ENCODE measurements at regions not wholly inside any gene's neighbourhood (a gene's known extent, or its start where the extent isn't known, plus 50 kb on each side); places are given as distances from the start of the nearest gene placed in this dataset.

GRCh38 chr2:16481351-16481750, 184.3 kb downstream of the CYRIA start:
- H3K36me3 ChIP-seq (ENCODE audit: control insufficient read depth in 4 of 4, insufficient read depth in 4 of 4, low read length in 4 of 4), result no peaks in the 10 kb centered on the region
- no peak for TF ChIP-seq CTCF (IDR thresholded peaks at IDR 0.05; ENCODE audit: control extremely low read depth, extremely low read depth)
- 92 to 97% methylated on average over 1 of the region's 1 CpG for WGBS, 2 donors
- H3K4me3 ChIP-seq, result no peak overlapping the region
- DNase-seq, result no peak
- H3K27me3 ChIP-seq (ENCODE audit: control insufficient read depth in 3 of 3, insufficient read depth in 3 of 3, low read length in 2 of 3), result no peaks in the 10 kb centered on the region
- no peak for ATAC-seq (ENCODE audit: insufficient read depth, low FRiP score)
- no peak overlapping the region for H3K27ac ChIP-seq (ENCODE audit: low read depth in 1 of 2, low read length in 1 of 2)
- no peaks in the 10 kb centered on the region for H3K9me3 ChIP-seq (ENCODE audit: control insufficient read depth in 4 of 4, insufficient read depth in 3 of 4, low read length in 3 of 4)
- no peak overlapping the region for H3K9ac ChIP-seq (ENCODE audit: insufficient read depth in 1 of 2, low read length in 2 of 2)
- peaks cover 0 to 2% (median 0%) of the 10 kb centered on the region in 5 donors for H3K4me1 ChIP-seq (ENCODE audit: control insufficient read depth in 5 of 5, insufficient read depth in 5 of 5, low read length in 5 of 5)

- H3K27me3 ChIP-seq (ENCODE audit: control insufficient read depth in 3 of 3, insufficient read depth in 3 of 3, low read length in 2 of 3), result no peaks in the 10 kb centered on the region
- no peak for TF ChIP-seq CTCF (IDR thresholded peaks at IDR 0.05; ENCODE audit: control extremely low read depth, extremely low read depth)
- no peak overlapping the region for H3K27ac ChIP-seq (ENCODE audit: low read depth in 1 of 2, low read length in 1 of 2)
- ATAC-seq (ENCODE audit: insufficient read depth, low FRiP score) (no peak), DNase-seq (no peak)
- no peaks in the 10 kb centered on the region for H3K36me3 ChIP-seq (ENCODE audit: control insufficient read depth in 4 of 4, insufficient read depth in 4 of 4, low read length in 4 of 4)
- H3K4me1 ChIP-seq (ENCODE audit: control insufficient read depth in 5 of 5, insufficient read depth in 5 of 5, low read length in 5 of 5), result peaks cover 0 to 2% (median 0%) of the 10 kb centered on the region in 5 donors
- H3K4me3 ChIP-seq, result no peak overlapping the region
- no peak overlapping the region for H3K9ac ChIP-seq (ENCODE audit: insufficient read depth in 1 of 2, low read length in 2 of 2)
- no peaks in the 10 kb centered on the region for H3K9me3 ChIP-seq (ENCODE audit: control insufficient read depth in 4 of 4, insufficient read depth in 3 of 4, low read length in 3 of 4)
These were observed 185.9 kb downstream of the CYRIA start for GRCh38 chr2:16479721-16480120.

GRCh38 chr2:16478434-16479210, 187.0 kb downstream of the CYRIA start:
- no peak overlapping the region for H3K9ac ChIP-seq (ENCODE audit: insufficient read depth in 1 of 2, low read length in 2 of 2)
- H3K36me3 ChIP-seq (ENCODE audit: control insufficient read depth in 4 of 4, insufficient read depth in 4 of 4, low read length in 4 of 4), result no peaks in the 10 kb centered on the region
- no peaks in the 10 kb centered on the region for H3K9me3 ChIP-seq (ENCODE audit: control insufficient read depth in 4 of 4, insufficient read depth in 3 of 4, low read length in 3 of 4)
- DNase-seq (no peak), ATAC-seq (ENCODE audit: insufficient read depth, low FRiP score) (no peak)
- no peak overlapping the region for H3K4me3 ChIP-seq
- H3K4me1 ChIP-seq (ENCODE audit: control insufficient read depth in 5 of 5, insufficient read depth in 5 of 5, low read length in 5 of 5), result peaks cover 0 to 2% (median 0%) of the 10 kb centered on the region in 5 donors
- no peaks in the 10 kb centered on the region for H3K27me3 ChIP-seq (ENCODE audit: control insufficient read depth in 3 of 3, insufficient read depth in 3 of 3, low read length in 2 of 3)
- TF ChIP-seq CTCF (IDR thresholded peaks at IDR 0.05; ENCODE audit: control extremely low read depth, extremely low read depth), result no peak
- H3K27ac ChIP-seq (ENCODE audit: low read depth in 1 of 2, low read length in 1 of 2), result no peak overlapping the region

DNA sequence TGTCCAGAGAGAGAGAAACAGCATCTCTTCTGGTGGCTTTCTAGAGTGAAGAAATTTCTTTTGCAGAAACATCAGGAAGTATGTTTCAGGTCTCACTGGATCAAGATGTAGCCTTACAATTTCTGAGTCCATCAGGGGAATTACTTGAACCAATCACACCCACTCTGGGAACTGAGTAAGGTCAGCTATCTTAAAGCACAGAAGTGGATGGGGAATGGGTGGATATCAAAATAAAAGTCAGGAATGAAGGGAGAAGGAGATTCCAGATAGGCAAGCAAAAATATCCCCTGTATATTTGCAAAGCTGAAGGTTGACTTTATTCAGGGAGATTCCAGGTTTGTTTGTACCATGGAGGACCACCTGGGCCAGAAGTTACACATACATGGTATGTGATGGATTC, 188.0 kb downstream of the CYRIA start:
- Histone ChIP-seq H3K4me3 (no peak overlapping the region), H3K4me1 (ENCODE audit: control insufficient read depth in 5 of 5, insufficient read depth in 5 of 5, low read length in 5 of 5) (peaks cover 0 to 2% (median 0%) of the 10 kb centered on the region in 5 donors), H3K9me3 (ENCODE audit: control insufficient read depth in 4 of 4, insufficient read depth in 3 of 4, low read length in 3 of 4) (no peaks in the 10 kb centered on the region), H3K27ac (ENCODE audit: low read depth in 1 of 2, low read length in 1 of 2) (no peak overlapping the region), H3K9ac (ENCODE audit: insufficient read depth in 1 of 2, low read length in 2 of 2) (no peak overlapping the region), H3K36me3 (ENCODE audit: control insufficient read depth in 4 of 4, insufficient read depth in 4 of 4, low read length in 4 of 4) (no peaks in the 10 kb centered on the region), H3K27me3 (ENCODE audit: control insufficient read depth in 3 of 3, insufficient read depth in 3 of 3, low read length in 2 of 3) (no peaks in the 10 kb centered on the region)
- TF ChIP-seq CTCF (IDR thresholded peaks at IDR 0.05; ENCODE audit: control extremely low read depth, extremely low read depth), result no peak
- ATAC-seq (ENCODE audit: insufficient read depth, low FRiP score) (no peak), DNase-seq (no peak)
